Esophagus muscularis mucosa (tissue), 4 donors: ENCODE measurements at regions not wholly inside any gene's neighbourhood (a gene's known extent, or its start where the extent isn't known, plus 50 kb on each side); places are given as distances from the start of the nearest gene placed in this dataset.
A peak's percentile ranks its signal among the peaks of the same experiment; 100 is the strongest.
"Not testable (repeated sequence)": the region's sequence is repeated elsewhere in the genome, so short reads cannot be mapped to it uniquely, and the experiment has no call there.

Source experiments
- DNase-seq: peaks from one replicate; pipeline ENCODE4 v3.0.0-alpha.2; 2017; ENCODE audit errors: extremely low spot score
- H3K27ac ChIP-seq, 4 donors: fragments of 200-600 bp; sonication (generic); replicated peaks in 1 of 4; 1 replicate in 3 of 4; 2 replicates in 1 of 4; pipeline ENCODE4 v1.5.1; 2016 to 2019; ENCODE audit warnings: mild to moderate bottlenecking in 1 of 4
- H3K27me3 ChIP-seq, 4 donors: fragments of 200-600 bp; sonication (generic); one replicate each; pipeline versions ENCODE4 v1.5.1 to v1.6.0; 2016 to 2019
- H3K36me3 ChIP-seq, 4 donors: fragments of 200-600 bp; sonication (generic); one replicate each; pipeline ENCODE4 v1.5.1; 2016 to 2019
- H3K4me1 ChIP-seq, 4 donors: fragments of 200-600 bp; sonication (generic); one replicate each; pipeline ENCODE4 v1.5.1; 2016 to 2019
- H3K4me3 ChIP-seq, 4 donors: fragments of 200-600 bp; sonication (generic); 1 replicate in 2 of 4; 2 replicates in 2 of 4; pipeline ENCODE4 v1.5.1; 2016 to 2019; ENCODE audit warnings: mild to moderate bottlenecking in 4 of 4, moderate library complexity in 1 of 4
- H3K9me3 ChIP-seq, 4 donors: fragments of 200-600 bp; sonication (generic); 1 replicate in 3 of 4; 2 replicates in 1 of 4; pipeline ENCODE4 v1.5.1; 2016 to 2019
- EP300 ChIP-seq: sonication (generic); formaldehyde crosslinking; IDR thresholded peaks from one replicate; pipeline ENCODE4 v1.6.1; 2017; ENCODE audit warnings: antibody characterized with exemption
- POLR2A ChIP-seq: fragments of 450-650 bp; IDR thresholded peaks from one replicate; pipeline ENCODE4 v1.6.1; 2017; ENCODE audit warnings: antibody characterized with exemption, moderate library complexity, mild to moderate bottlenecking, low read depth
- POLR2AphosphoS5 ChIP-seq, 2 donors: sonication (generic); formaldehyde crosslinking; IDR thresholded peaks; one replicate each; pipeline ENCODE4 v1.6.1; 2017; ENCODE audit warnings: antibody characterized with exemption in 2 of 2
- WGBS: methylation state at CpG from one replicate; pipeline ENCODE4 v1.1.5; 2018; 5-methylcytosine and 5-hydroxymethylcytosine counted together
- intact Hi-C: fragments of 100-400 bp; cut with DNase I; formaldehyde crosslinking; loops from one replicate; pipeline ENCODE4 v1.15.1; 2023
- TF ChIP-seq, protein P1 (sequence below), 3 experiments: fragments of 200-600 bp in 2 of 3; fragments of 450-650 bp in 1 of 3; sonication (generic) in 2 of 3; IDR thresholded peaks; one replicate each; pipeline ENCODE4 v1.5.1; 2017 to 2019; ENCODE audit warnings: antibody characterized with exemption in 3 of 3, mild to moderate bottlenecking in 2 of 3, moderate library complexity in 1 of 3

DNA sequence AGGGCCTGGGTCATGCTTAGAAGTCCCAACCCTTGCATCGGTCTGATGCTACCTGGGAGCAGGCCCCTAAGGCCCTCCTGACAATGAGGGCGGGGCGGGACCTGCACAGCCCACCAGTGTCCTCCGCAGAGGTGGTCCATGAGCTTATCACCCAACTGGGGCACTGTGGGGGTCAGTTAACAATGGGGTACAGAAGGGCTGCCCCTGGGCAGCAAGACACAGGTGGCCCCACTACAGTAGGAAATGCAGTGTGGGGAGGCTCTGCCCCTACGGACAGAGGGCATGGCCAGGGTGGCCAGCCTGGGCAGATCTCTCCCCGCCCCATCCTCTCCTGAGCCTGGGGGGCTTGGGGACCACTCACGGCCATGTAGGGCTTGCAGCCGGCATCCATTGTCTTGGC is 90.7 kb downstream of the KCNJ18 start:
- H3K36me3 ChIP-seq, H3K9me3 ChIP-seq, H3K27me3 ChIP-seq, H3K27ac ChIP-seq, intact Hi-C loops, H3K4me1 ChIP-seq, H3K4me3 ChIP-seq: not testable (repeated sequence)
- 80% methylated on average over 1 of the region's 8 CpGs for WGBS
- peak; percentile 78 for DNase-seq

DNA sequence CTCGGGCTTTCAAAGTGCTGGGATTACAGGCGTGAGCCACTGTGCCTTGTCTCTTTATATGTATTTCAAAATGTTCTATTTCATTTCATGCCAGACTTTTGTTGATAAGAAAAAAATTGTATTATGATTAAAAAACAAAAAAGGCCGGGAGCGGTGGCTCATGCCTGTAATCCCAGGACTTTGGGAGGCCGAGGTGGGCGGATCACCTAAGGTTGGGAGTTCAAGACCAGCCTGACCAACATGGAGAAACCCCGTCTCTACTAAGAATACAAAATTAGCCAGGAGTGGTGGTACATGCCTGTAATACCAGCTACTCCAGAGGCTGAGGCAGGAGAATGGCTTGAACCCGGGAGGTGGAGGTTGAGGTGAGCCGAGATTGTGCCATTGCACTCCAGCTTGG is 121.9 kb downstream of the KCNJ18 start:
- intact Hi-C loops: not testable (repeated sequence)
- WGBS: 88% methylated on average over 9 of the region's 9 CpGs

DNA sequence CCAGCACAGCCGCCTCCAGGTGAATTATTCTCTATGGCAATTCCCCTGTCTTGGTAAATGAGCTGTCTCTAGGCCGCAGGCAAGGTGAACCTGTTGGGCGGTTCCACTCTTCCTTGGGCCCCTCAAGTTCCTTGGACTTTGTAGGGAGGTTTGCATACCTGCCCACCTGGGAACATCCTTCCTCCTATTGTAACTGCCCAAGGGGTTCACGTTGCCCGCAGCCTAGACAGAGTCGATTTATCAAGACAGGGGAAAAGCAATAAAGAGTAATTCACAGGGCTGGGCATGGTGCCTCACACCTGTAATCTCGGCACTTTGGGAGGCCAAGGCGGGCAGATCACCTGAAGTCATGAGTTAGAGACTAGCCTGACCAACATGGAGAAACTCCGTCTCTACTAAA is 122.5 kb downstream of the KCNJ18 start:
- no peak overlapping the region for H3K27ac ChIP-seq
- WGBS: 87% methylated on average over 9 of the region's 9 CpGs
- H3K9me3 ChIP-seq: no peaks in the 10 kb centered on the region
- no peaks in the 10 kb centered on the region for H3K4me1 ChIP-seq
- peaks cover 0 to 16% (median 0%) of the 10 kb centered on the region in 4 donors for H3K27me3 ChIP-seq
- H3K4me3 ChIP-seq: no peak overlapping the region
- no peak for DNase-seq
- intact Hi-C loops: no loop called here
- no peaks in the 10 kb centered on the region for H3K36me3 ChIP-seq
- TF ChIP-seq, protein P1, sequence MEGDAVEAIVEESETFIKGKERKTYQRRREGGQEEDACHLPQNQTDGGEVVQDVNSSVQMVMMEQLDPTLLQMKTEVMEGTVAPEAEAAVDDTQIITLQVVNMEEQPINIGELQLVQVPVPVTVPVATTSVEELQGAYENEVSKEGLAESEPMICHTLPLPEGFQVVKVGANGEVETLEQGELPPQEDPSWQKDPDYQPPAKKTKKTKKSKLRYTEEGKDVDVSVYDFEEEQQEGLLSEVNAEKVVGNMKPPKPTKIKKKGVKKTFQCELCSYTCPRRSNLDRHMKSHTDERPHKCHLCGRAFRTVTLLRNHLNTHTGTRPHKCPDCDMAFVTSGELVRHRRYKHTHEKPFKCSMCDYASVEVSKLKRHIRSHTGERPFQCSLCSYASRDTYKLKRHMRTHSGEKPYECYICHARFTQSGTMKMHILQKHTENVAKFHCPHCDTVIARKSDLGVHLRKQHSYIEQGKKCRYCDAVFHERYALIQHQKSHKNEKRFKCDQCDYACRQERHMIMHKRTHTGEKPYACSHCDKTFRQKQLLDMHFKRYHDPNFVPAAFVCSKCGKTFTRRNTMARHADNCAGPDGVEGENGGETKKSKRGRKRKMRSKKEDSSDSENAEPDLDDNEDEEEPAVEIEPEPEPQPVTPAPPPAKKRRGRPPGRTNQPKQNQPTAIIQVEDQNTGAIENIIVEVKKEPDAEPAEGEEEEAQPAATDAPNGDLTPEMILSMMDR (IDR thresholded peaks at IDR 0.05): no peak
- no peak for TF ChIP-seq POLR2A
- TF ChIP-seq POLR2AphosphoS5 (IDR thresholded peaks at IDR 0.05): no peak
- TF ChIP-seq EP300: no peak

More for the DNA sequence above, 121.9 kb downstream of the KCNJ18 start:
- not testable (repeated sequence) for H3K9me3 ChIP-seq, H3K4me3 ChIP-seq, H3K36me3 ChIP-seq, H3K27ac ChIP-seq, H3K4me1 ChIP-seq, DNase-seq
- peaks cover 0 to 16% (median 0%) of the 10 kb centered on the region in 4 donors for H3K27me3 ChIP-seq

DNA sequence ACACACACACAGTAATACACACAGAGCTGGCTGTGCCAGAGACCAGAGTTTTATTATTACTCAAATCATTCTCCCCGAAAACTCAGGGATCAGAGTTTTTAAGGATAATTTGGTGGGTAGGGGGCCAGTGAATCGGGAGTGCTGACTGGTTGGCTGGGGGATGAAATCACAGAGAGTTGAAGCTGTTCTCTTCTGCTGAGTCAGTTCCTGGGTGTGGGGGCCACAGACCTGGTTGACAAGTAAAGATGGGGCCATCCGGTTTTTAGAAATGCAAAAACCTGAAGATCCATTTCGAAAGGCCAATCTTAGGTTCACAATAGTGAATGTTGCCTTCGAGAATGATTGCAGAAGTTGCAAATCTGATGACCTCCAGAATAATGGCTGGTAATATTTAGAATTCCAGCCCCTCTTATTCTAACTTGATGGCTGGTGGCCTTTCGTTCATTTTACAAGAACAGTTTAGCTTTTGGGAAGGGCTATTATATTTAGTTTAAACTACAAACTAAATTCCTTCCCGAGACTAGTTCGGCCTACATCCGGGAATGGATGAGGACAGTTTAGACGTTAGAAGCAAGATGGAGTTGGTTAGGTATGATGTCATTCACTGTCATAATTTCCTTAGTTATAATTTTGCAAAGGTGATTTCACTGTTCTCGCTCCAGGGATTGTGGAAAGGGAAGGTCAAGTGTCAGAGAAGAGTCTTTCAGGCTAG is 123.2 kb downstream of the KCNJ18 start:
- Histone ChIP-seq H3K4me1 (no peaks in the 10 kb centered on the region), H3K9me3 (no peaks in the 10 kb centered on the region), H3K27ac (no peak overlapping the region), H3K27me3 (peaks cover 0 to 16% (median 0%) of the 10 kb centered on the region in 4 donors), H3K4me3 (no peak overlapping the region), H3K36me3 (no peaks in the 10 kb centered on the region)
- TF ChIP-seq EP300 (no peak), POLR2A (no peak), POLR2AphosphoS5 (IDR thresholded peaks at IDR 0.05) (no peak)
- TF ChIP-seq, protein P1 (IDR thresholded peaks at IDR 0.05): no peak
- WGBS: 83% methylated on average over 11 of the region's 11 CpGs
- intact Hi-C loops: no loop called here
- DNase-seq: no peak

DNA sequence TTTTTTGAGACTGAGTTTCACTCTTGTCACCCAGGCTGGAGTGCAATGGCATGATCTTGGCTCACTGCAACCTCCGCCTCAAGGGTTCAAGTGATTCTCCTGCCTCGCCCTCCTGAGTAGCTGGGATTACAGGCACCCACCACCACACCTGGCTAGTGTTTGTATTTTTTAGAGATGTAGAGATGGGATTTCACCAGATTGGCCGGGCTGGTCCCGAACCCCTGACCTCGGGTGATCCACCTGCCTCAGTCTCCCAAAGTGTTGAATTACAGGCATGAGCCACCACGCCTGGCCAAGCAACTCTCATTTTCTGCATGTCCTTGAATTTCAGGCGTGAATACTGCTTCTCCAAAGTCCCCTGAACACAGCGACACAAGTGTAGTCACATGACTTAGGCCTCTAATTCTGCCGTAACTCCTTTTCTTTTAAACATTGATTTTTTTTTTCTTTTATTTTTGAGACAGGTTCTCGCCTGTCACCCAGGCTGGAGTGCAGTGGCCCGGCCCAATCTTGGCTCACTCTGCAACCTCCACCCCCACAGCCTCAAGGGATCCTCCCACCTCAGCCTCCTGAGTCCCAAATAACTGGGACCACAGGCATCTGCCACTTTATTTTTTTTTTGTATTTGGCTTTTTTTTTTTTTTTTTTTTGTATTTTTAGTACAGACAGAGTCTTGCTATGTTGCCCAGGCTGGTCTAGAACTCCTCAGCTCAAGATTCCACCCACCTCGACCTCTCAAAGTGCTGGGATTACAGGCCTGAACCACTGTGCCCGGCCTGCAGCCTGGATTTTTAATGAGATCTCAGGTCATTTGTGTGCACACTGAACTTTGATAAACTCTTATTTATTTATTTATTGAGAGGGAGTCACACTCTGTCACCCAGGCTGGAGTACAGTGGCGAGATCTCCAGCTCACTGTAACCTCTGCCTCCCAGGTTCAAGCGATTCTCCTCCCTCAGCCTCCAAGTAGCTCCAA is 124.6 kb downstream of the KCNJ18 start:
- Histone ChIP-seq H3K36me3 (no peaks in the 10 kb centered on the region), H3K27ac (no peak overlapping the region), H3K4me1 (no peaks in the 10 kb centered on the region), H3K9me3 (no peaks in the 10 kb centered on the region), H3K4me3 (no peak overlapping the region), H3K27me3 (peaks cover 0 to 16% (median 0%) of the 10 kb centered on the region in 4 donors)
- WGBS: 74% methylated on average over 15 of the region's 15 CpGs
- DNase-seq: no peak
- no peak for TF ChIP-seq EP300
- no peak for TF ChIP-seq POLR2A
- TF ChIP-seq POLR2AphosphoS5 (IDR thresholded peaks at IDR 0.05): no peak
- TF ChIP-seq, protein P1 (IDR thresholded peaks at IDR 0.05): no peak
- intact Hi-C loops: no loop called here
